Activated CD4-positive, alpha-beta T cell treated with anti-CD3 and anti-CD28 coated beads for 36 hours (primary cell): ENCODE measurements at regions not wholly inside any gene's neighbourhood (a gene's known extent, or its start where the extent isn't known, plus 50 kb on each side); places are given as distances from the start of the nearest gene placed in this dataset.

Source experiments
- ATAC-seq: fragments of 200-7000 bp; cut with Tn5 transposase; one replicate; pipeline ENCODE4 v1.10.0; 2021; ENCODE audit warnings: mild to moderate bottlenecking, moderate library complexity
- CTCF ChIA-PET: fragments of 350-600 bp; sonication (Branson Sonifier 250); formaldehyde crosslinking; loops from one replicate; lab custom pipeline; 2021; ENCODE audit warnings: antibody characterized with exemption; lab: Charles Lee
- POLR2A ChIA-PET: fragments of 350-600 bp; sonication (Branson Sonifier 250); formaldehyde crosslinking; loops from one replicate; lab custom pipeline; 2021; ENCODE audit warnings: antibody characterized with exemption, inconsistent platforms; lab: Charles Lee
- DNase-seq: peaks from one replicate; pipeline ENCODE4 v3.0.0-alpha.2; 2020
- H3K27ac Mint-ChIP-seq: one replicate; pipeline ENCODE4 v1.8.0; 2021; ENCODE audit warnings: mixed read lengths
- H3K27me3 Mint-ChIP-seq: one replicate; pipeline ENCODE4 v1.8.0; 2021; ENCODE audit warnings: mixed read lengths
- H3K36me3 Mint-ChIP-seq: one replicate; pipeline ENCODE4 v1.8.0; 2021; ENCODE audit warnings: low read depth, mixed read lengths
- H3K4me1 Mint-ChIP-seq: one replicate; pipeline ENCODE4 v1.8.0; 2021; ENCODE audit warnings: mixed read lengths
- H3K4me3 Mint-ChIP-seq: one replicate; pipeline ENCODE4 v1.8.0; 2021; ENCODE audit warnings: mild to moderate bottlenecking, moderate library complexity, mixed read lengths
- H3K9me3 Mint-ChIP-seq: one replicate; pipeline ENCODE4 v1.8.0; 2021; ENCODE audit warnings: low read depth, mixed read lengths
- intact Hi-C, 2 experiments: fragments of 100-400 bp; cut with DNase I in 1 of 2; cut with micrococcal nuclease in 1 of 2; formaldehyde crosslinking; loops; one replicate each; pipeline versions ENCODE4 v1.14.2 to v1.15.1; 2022 to 2024; cut with DNase I, micrococcal nuclease

GRCh38 chr5:79871364-79872120 is 119.5 kb downstream of the MTX3 start:
- Mint-ChIP-seq H3K27me3 (peaks cover 11% of the 10 kb centered on the region), H3K4me3 (no peak overlapping the region), H3K27ac (no peak overlapping the region), H3K9me3 (no peaks in the 10 kb centered on the region), H3K4me1 (no peaks in the 10 kb centered on the region), H3K36me3 (no peaks in the 10 kb centered on the region)
- DNase-seq (no peak), ATAC-seq (no peak)
- ChIA-PET CTCF (no interaction called here), POLR2A (no interaction called here)
- intact Hi-C loops = no loop called here

GRCh38 chr5:79868163-79868670 is 122.8 kb downstream of the MTX3 start:
- POLR2A ChIA-PET = no interaction called here
- Mint-ChIP-seq H3K36me3 (no peaks in the 10 kb centered on the region), H3K27ac (no peak overlapping the region), H3K27me3 (peaks cover 9% of the 10 kb centered on the region), H3K4me3 (no peak overlapping the region), H3K4me1 (no peaks in the 10 kb centered on the region), H3K9me3 (no peaks in the 10 kb centered on the region)
- no peak for DNase-seq
- ATAC-seq = no peak
- intact Hi-C loops = no loop called here
- CTCF ChIA-PET = interaction anchor here (1.1 to 1.5 kb wide), 2 partner anchors 10 to 11 kb away, joined by 3 to 4 read pairs; no protein-coding TSS in a partner anchor

- ATAC-seq (no peak), DNase-seq (no peak)
- CTCF ChIA-PET = interaction anchor here (1.4 kb wide), 1 partner anchor 217 kb away, joined by 4 read pairs; no protein-coding TSS in a partner anchor
- H3K9me3 Mint-ChIP-seq = no peaks in the 10 kb centered on the region
- H3K4me1 Mint-ChIP-seq = no peaks in the 10 kb centered on the region
- POLR2A ChIA-PET = no interaction called here
- H3K27me3 Mint-ChIP-seq = peaks cover 10% of the 10 kb centered on the region
- no peaks in the 10 kb centered on the region for H3K36me3 Mint-ChIP-seq
- intact Hi-C loops = no loop called here
- H3K27ac Mint-ChIP-seq = no peak overlapping the region
- no peak overlapping the region for H3K4me3 Mint-ChIP-seq
Observed at GRCh38 chr5:79865579-79865978, 125.5 kb downstream of the MTX3 start.

GRCh38 chr5:79864364-79864763 is 126.7 kb downstream of the MTX3 start:
- ATAC-seq = no peak
- Mint-ChIP-seq H3K4me3 (no peak overlapping the region), H3K4me1 (no peaks in the 10 kb centered on the region), H3K27ac (no peak overlapping the region), H3K36me3 (no peaks in the 10 kb centered on the region), H3K27me3 (peaks cover 4% of the 10 kb centered on the region), H3K9me3 (no peaks in the 10 kb centered on the region)
- POLR2A ChIA-PET = no interaction called here
- no peak for DNase-seq
- CTCF ChIA-PET = interaction anchor here (1.3 kb wide), 1 partner anchor 10 kb away, joined by 3 read pairs; no protein-coding TSS in a partner anchor
- intact Hi-C loops = no loop called here

- no peak for ATAC-seq
- intact Hi-C loops = loop anchor here in 1 of 2 experiments (5.0 kb wide), 1 partner anchor 837 kb away; no protein-coding TSS in a partner anchor
- no peak overlapping the region for H3K27ac Mint-ChIP-seq
- CTCF ChIA-PET = interaction anchor here (0.7 to 3.0 kb wide), 6 partner anchors 19 to 706 kb away, joined by 3 to 7 read pairs (median 3); no protein-coding TSS in a partner anchor
- H3K4me1 Mint-ChIP-seq = peaks cover 3% of the 10 kb centered on the region
- no peak for DNase-seq
- no peaks in the 10 kb centered on the region for H3K36me3 Mint-ChIP-seq
- H3K4me3 Mint-ChIP-seq = no peak overlapping the region
- peaks cover 4% of the 10 kb centered on the region for H3K27me3 Mint-ChIP-seq
- no peaks in the 10 kb centered on the region for H3K9me3 Mint-ChIP-seq
- POLR2A ChIA-PET = no interaction called here
Observed at GRCh38 chr5:79859588-79859987, 131.5 kb downstream of the MTX3 start.

- no peak overlapping the region for H3K4me3 Mint-ChIP-seq
- CTCF ChIA-PET = interaction anchor here (0.7 to 3.0 kb wide), 11 partner anchors 15 to 304 kb away, joined by 3 to 17 read pairs (median 4); no protein-coding TSS in a partner anchor
- H3K27ac Mint-ChIP-seq = no peak overlapping the region
- DNase-seq (no peak), ATAC-seq (no peak)
- no peaks in the 10 kb centered on the region for H3K9me3 Mint-ChIP-seq
- peaks cover 4% of the 10 kb centered on the region for H3K27me3 Mint-ChIP-seq
- H3K36me3 Mint-ChIP-seq = no peaks in the 10 kb centered on the region
- POLR2A ChIA-PET = no interaction called here
- intact Hi-C loops = loop anchor here (1.0 to 5.0 kb wide), 3 partner anchors 156 to 836 kb away; no protein-coding TSS in a partner anchor
- peaks cover 5% of the 10 kb centered on the region for H3K4me1 Mint-ChIP-seq
Observed at GRCh38 chr5:79858410-79858723, 132.7 kb downstream of the MTX3 start.

GRCh38 chr5:79857714-79858409 is 133.2 kb downstream of the MTX3 start:
- ChIA-PET CTCF (interaction anchor here (0.7 to 3.0 kb wide), 13 partner anchors 14 to 304 kb away, joined by 3 to 17 read pairs (median 4); no protein-coding TSS in a partner anchor), POLR2A (no interaction called here)
- no peaks in the 10 kb centered on the region for H3K27me3 Mint-ChIP-seq
- H3K4me1 Mint-ChIP-seq = peaks cover 5% of the 10 kb centered on the region
- H3K4me3 Mint-ChIP-seq = no peak overlapping the region
- intact Hi-C loops = loop anchor here (1.0 to 5.0 kb wide), 4 partner anchors 155 to 836 kb away; no protein-coding TSS in a partner anchor
- ATAC-seq (peak; percentile 60), DNase-seq (peak; percentile 91)
- H3K36me3 Mint-ChIP-seq = no peaks in the 10 kb centered on the region
- H3K9me3 Mint-ChIP-seq = no peaks in the 10 kb centered on the region
- H3K27ac Mint-ChIP-seq = no peak overlapping the region

- Mint-ChIP-seq H3K27ac (no peak overlapping the region), H3K27me3 (no peaks in the 10 kb centered on the region), H3K4me1 (peaks cover 5% of the 10 kb centered on the region), H3K9me3 (no peaks in the 10 kb centered on the region), H3K36me3 (no peaks in the 10 kb centered on the region), H3K4me3 (no peak overlapping the region)
- ATAC-seq (no peak), DNase-seq (no peak)
- intact Hi-C loops = loop anchor here (2.0 to 5.0 kb wide), 2 partner anchors 154 to 834 kb away; no protein-coding TSS in a partner anchor
- ChIA-PET POLR2A (no interaction called here), CTCF (interaction anchor here (0.7 to 3.0 kb wide), 8 partner anchors 10 to 724 kb away, joined by 3 to 17 read pairs (median 4); no protein-coding TSS in a partner anchor)
Observed at GRCh38 chr5:79856456-79857055, 134.5 kb downstream of the MTX3 start.

GRCh38 chr5:79853676-79854418 is 137.2 kb downstream of the MTX3 start:
- peaks cover 5% of the 10 kb centered on the region for H3K4me1 Mint-ChIP-seq
- no peaks in the 10 kb centered on the region for H3K36me3 Mint-ChIP-seq
- ChIA-PET POLR2A (no interaction called here), CTCF (interaction anchor here (0.7 to 1.7 kb wide), 6 partner anchors 10 to 930 kb away, joined by 3 to 4 read pairs (median 3); no protein-coding TSS in a partner anchor)
- H3K9me3 Mint-ChIP-seq = no peaks in the 10 kb centered on the region
- H3K4me3 Mint-ChIP-seq = no peak overlapping the region
- no peak overlapping the region for H3K27ac Mint-ChIP-seq
- intact Hi-C loops = no loop called here
- ATAC-seq (peak; percentile 97), DNase-seq (peak; percentile 68)
- no peaks in the 10 kb centered on the region for H3K27me3 Mint-ChIP-seq

GRCh38 chr5:79853028-79853427 is 138.0 kb downstream of the MTX3 start:
- no peaks in the 10 kb centered on the region for H3K9me3 Mint-ChIP-seq
- peaks cover 5% of the 10 kb centered on the region for H3K4me1 Mint-ChIP-seq
- POLR2A ChIA-PET = no interaction called here
- CTCF ChIA-PET = interaction anchor here (0.6 to 1.7 kb wide), 5 partner anchors 64 to 231 kb away, joined by 3 to 5 read pairs (median 4); no protein-coding TSS in a partner anchor
- no peak for ATAC-seq
- intact Hi-C loops = no loop called here
- H3K4me3 Mint-ChIP-seq = no peak overlapping the region
- H3K27me3 Mint-ChIP-seq = peaks cover 2% of the 10 kb centered on the region
- no peaks in the 10 kb centered on the region for H3K36me3 Mint-ChIP-seq
- no peak for DNase-seq
- no peak overlapping the region for H3K27ac Mint-ChIP-seq
